Fibroblast of skin of left quadriceps (primary cell): ENCODE measurements at regions not wholly inside any gene's neighbourhood (a gene's known extent, or its start where the extent isn't known, plus 50 kb on each side); places are given as distances from the start of the nearest gene placed in this dataset.

ENCODE experiments used
- DNase-seq, 2 experiments: peaks; one replicate each; pipeline ENCODE4 v3.0.0-alpha.2; 2013; ENCODE audit warnings: low read depth in 2 of 2

GRCh38 chr7:7051206-7051877, 131.0 kb upstream of the C1GALT1 start:
- DNase-seq, result no peak

- DNase-seq, result no peak
Observed at GRCh38 chr7:7054252-7054830, 128.0 kb upstream of the C1GALT1 start.

- no peak for DNase-seq
Observed at GRCh38 chr7:7060828-7061599, 121.3 kb upstream of the C1GALT1 start.

GRCh38 chr7:7077945-7078344, 104.4 kb upstream of the C1GALT1 start:
- DNase-seq, result no peak

- no peak for DNase-seq
Observed at GRCh38 chr7:7080802-7081201, 101.5 kb upstream of the C1GALT1 start.

- DNase-seq, result no peak
Observed at GRCh38 chr7:7090460-7090859, 91.9 kb upstream of the C1GALT1 start.

GRCh38 chr7:7098280-7098818, 84.0 kb upstream of the C1GALT1 start:
- no peak for DNase-seq

- peak; percentile 78 to 81 for DNase-seq
Observed at GRCh38 chr7:7099584-7100014, 82.7 kb upstream of the C1GALT1 start.

- DNase-seq, result no peak
Observed at GRCh38 chr7:7100432-7100849, 81.9 kb upstream of the C1GALT1 start.

GRCh38 chr7:7102906-7103305, 79.4 kb upstream of the C1GALT1 start:
- no peak for DNase-seq

GRCh38 chr7:7103343-7104313, 78.7 kb upstream of the C1GALT1 start:
- peak; percentile 29 to 35 for DNase-seq

- no peak for DNase-seq
Observed at GRCh38 chr7:7104314-7104698, 78.0 kb upstream of the C1GALT1 start.

- DNase-seq, result no peak
Observed at GRCh38 chr7:7104971-7105370, 77.4 kb upstream of the C1GALT1 start.

- no peak for DNase-seq
Observed at GRCh38 chr7:7105800-7106582, 76.4 kb upstream of the C1GALT1 start.

GRCh38 chr7:7108931-7109330, 73.4 kb upstream of the C1GALT1 start:
- no peak for DNase-seq

GRCh38 chr7:7109934-7110333, 72.4 kb upstream of the C1GALT1 start:
- no peak for DNase-seq

GRCh38 chr7:7110706-7111105, 71.6 kb upstream of the C1GALT1 start:
- no peak for DNase-seq

GRCh38 chr7:7112868-7113267, 69.5 kb upstream of the C1GALT1 start:
- DNase-seq, result no peak

- no peak for DNase-seq
Observed at GRCh38 chr7:7114575-7115291, 67.6 kb upstream of the C1GALT1 start.
